Smooth muscle cell (in vitro differentiated cells): ENCODE measurements at regions not wholly inside any gene's neighbourhood (a gene's known extent, or its start where the extent isn't known, plus 50 kb on each side); places are given as distances from the start of the nearest gene placed in this dataset.

Source experiments
- DNase-seq: peaks from one replicate; lab custom pipeline; 2025; ENCODE audit not compliant: unreplicated experiment; lab: John Stamatoyannopoulos, UW
- H2AFZ ChIP-seq: fragments of 200-600 bp; sonication (generic); 2 replicates; pipeline ENCODE4 v1.6.0; 2016; ENCODE audit warnings: antibody characterized with exemption, low read depth, mild to moderate bottlenecking
- H3F3A ChIP-seq: fragments of 200-600 bp; sonication (generic); 2 replicates; pipeline ENCODE4 v1.6.0; 2017; ENCODE audit warnings: antibody characterized with exemption, low read depth
- H3K27ac ChIP-seq: fragments of 200-600 bp; sonication (generic); 2 replicates; pipeline ENCODE4 v1.5.1; 2016; ENCODE audit warnings: low read depth, mild to moderate bottlenecking
- H3K27me3 ChIP-seq: fragments of 200-600 bp; sonication (generic); 2 replicates; pipeline ENCODE4 v1.6.1; 2016; ENCODE audit warnings: low read depth, mild to moderate bottlenecking
- H3K36me3 ChIP-seq: fragments of 200-600 bp; sonication (generic); 2 replicates; pipeline ENCODE4 v1.5.1; 2016; ENCODE audit warnings: low read depth
- H3K4me1 ChIP-seq: fragments of 200-600 bp; sonication (generic); 2 replicates; pipeline ENCODE4 v1.5.1; 2016; ENCODE audit warnings: low read depth
- H3K4me2 ChIP-seq: fragments of 200-600 bp; sonication (generic); 2 replicates; pipeline ENCODE4 v1.6.0; 2016; ENCODE audit warnings: mild to moderate bottlenecking
- H3K4me3 ChIP-seq: fragments of 200-600 bp; sonication (generic); 2 replicates; pipeline ENCODE4 v1.5.1; 2016; ENCODE audit warnings: mild to moderate bottlenecking
- H3K79me2 ChIP-seq: fragments of 200-600 bp; sonication (generic); 2 replicates; pipeline ENCODE4 v1.6.0; 2016; ENCODE audit warnings: low read depth, mild to moderate bottlenecking
- H3K9ac ChIP-seq: fragments of 200-600 bp; sonication (generic); 2 replicates; pipeline ENCODE4 v1.6.0; 2016; ENCODE audit warnings: low read depth
- H3K9me3 ChIP-seq: fragments of 200-600 bp; sonication (generic); replicated peaks from 2 replicates; pipeline ENCODE4 v1.5.1; 2016; ENCODE audit warnings: low read depth
- H4K20me1 ChIP-seq: fragments of 200-600 bp; sonication (generic); 2 replicates; pipeline ENCODE4 v1.6.0; 2016; ENCODE audit warnings: low read depth
- WGBS: methylation state at CpG from one replicate; pipeline ENCODE4 v1.1.7; 2016; ENCODE audit warnings: low lambda C conversion rate; 5-methylcytosine and 5-hydroxymethylcytosine counted together
- TF ChIP-seq, protein P1 (sequence below): fragments of 200-600 bp; sonication (generic); IDR thresholded peaks from 2 replicates; pipeline ENCODE4 v1.5.1; 2017; ENCODE audit warnings: borderline replicate concordance, mild to moderate bottlenecking, antibody characterized with exemption; ENCODE audit not compliant: insufficient read depth, poor library complexity, severe bottlenecking

DNA sequence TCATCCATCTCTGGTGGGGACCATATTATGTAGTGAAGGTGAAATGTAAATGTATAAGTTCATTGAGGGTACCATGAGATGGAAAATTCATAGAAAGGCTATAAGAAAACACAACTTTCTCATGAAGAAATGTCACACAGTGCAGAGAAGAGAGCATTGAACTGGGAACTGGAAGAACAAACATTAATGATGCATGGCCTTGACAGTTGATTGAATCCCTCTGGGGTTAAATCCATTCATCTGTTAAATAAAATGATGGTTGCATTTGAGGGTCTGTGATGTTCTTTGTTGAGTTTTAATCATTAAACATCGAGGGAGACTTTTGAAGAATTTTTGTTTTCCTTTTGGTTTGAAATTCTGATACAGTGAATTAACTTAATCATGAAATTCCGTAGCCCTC is 1401.4 kb downstream of the FAM181B start:
- DNase-seq = no peak
- no peaks in the 10 kb centered on the region for H3K4me1 ChIP-seq
- no peaks in the 10 kb centered on the region for H3K9me3 ChIP-seq
- H3K36me3 ChIP-seq = no peaks in the 10 kb centered on the region
- H3K27me3 ChIP-seq = peaks cover 4% of the 10 kb centered on the region
- no peaks in the 10 kb centered on the region for H4K20me1 ChIP-seq
- 93% methylated on average over 2 of the region's 2 CpGs for WGBS
- no peaks in the 10 kb centered on the region for H3F3A ChIP-seq
- no peaks in the 10 kb centered on the region for H3K79me2 ChIP-seq
- TF ChIP-seq, protein P1, sequence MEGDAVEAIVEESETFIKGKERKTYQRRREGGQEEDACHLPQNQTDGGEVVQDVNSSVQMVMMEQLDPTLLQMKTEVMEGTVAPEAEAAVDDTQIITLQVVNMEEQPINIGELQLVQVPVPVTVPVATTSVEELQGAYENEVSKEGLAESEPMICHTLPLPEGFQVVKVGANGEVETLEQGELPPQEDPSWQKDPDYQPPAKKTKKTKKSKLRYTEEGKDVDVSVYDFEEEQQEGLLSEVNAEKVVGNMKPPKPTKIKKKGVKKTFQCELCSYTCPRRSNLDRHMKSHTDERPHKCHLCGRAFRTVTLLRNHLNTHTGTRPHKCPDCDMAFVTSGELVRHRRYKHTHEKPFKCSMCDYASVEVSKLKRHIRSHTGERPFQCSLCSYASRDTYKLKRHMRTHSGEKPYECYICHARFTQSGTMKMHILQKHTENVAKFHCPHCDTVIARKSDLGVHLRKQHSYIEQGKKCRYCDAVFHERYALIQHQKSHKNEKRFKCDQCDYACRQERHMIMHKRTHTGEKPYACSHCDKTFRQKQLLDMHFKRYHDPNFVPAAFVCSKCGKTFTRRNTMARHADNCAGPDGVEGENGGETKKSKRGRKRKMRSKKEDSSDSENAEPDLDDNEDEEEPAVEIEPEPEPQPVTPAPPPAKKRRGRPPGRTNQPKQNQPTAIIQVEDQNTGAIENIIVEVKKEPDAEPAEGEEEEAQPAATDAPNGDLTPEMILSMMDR = no peak
- H3K4me3 ChIP-seq = no peak overlapping the region
- no peak overlapping the region for H3K27ac ChIP-seq
- no peak overlapping the region for H3K9ac ChIP-seq
- H3K4me2 ChIP-seq = no peak overlapping the region
- no peak overlapping the region for H2AFZ ChIP-seq

DNA sequence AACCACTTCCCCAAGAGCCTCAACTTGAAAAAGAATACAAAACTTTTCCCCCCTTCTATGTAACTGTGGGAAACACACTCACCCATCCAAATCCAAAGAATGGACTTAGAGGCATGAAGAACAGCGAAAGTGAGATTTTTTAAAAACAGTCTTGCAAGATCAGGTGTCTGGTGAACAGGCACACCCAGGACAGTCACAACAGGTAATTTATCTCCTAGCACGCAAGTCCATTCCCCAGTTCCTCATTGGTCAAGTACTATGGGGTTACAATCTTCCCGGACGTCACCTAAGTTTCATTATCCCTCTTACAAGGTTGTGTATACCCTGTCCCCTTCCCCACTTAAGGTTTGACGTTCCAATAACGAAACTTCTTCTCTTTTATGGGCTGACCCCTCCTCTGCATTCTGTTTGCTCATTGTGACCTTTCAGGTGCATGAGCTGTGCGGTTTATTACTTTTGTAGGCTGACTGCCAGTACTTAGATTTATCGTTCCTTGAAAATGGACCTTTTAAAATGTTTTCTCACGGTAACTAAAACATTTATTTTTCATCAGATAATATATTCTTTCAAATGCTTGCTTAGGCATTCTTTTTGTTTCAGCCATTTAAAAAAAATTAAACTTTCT is 1401.9 kb downstream of the FAM181B start:
- Histone ChIP-seq H3K27me3 (peaks cover 4% of the 10 kb centered on the region), H2AFZ (no peak overlapping the region), H3K4me2 (no peak overlapping the region), H3K9ac (no peak overlapping the region), H3K4me3 (no peak overlapping the region), H3K9me3 (no peaks in the 10 kb centered on the region), H3K36me3 (no peaks in the 10 kb centered on the region), H4K20me1 (no peaks in the 10 kb centered on the region), H3F3A (no peaks in the 10 kb centered on the region), H3K27ac (no peak overlapping the region), H3K79me2 (no peaks in the 10 kb centered on the region), H3K4me1 (no peaks in the 10 kb centered on the region)
- WGBS = 90% methylated on average over 9 of the region's 9 CpGs
- TF ChIP-seq, protein P1 = no peak
- no peak for DNase-seq

- H3K9ac ChIP-seq = no peak overlapping the region
- H3K27me3 ChIP-seq = peaks cover 4% of the 10 kb centered on the region
- TF ChIP-seq, protein P1 = no peak
- H2AFZ ChIP-seq = no peak overlapping the region
- no peak overlapping the region for H3K27ac ChIP-seq
- DNase-seq = no peak
- H3F3A ChIP-seq = no peaks in the 10 kb centered on the region
- no peaks in the 10 kb centered on the region for H3K79me2 ChIP-seq
- no peak overlapping the region for H3K4me2 ChIP-seq
- H3K4me3 ChIP-seq = no peak overlapping the region
- no peaks in the 10 kb centered on the region for H3K9me3 ChIP-seq
- no peaks in the 10 kb centered on the region for H4K20me1 ChIP-seq
- H3K4me1 ChIP-seq = no peaks in the 10 kb centered on the region
- no peaks in the 10 kb centered on the region for H3K36me3 ChIP-seq
- WGBS = 81% methylated on average over 4 of the region's 4 CpGs
Observed at GRCh38 chr11:81331088-81331487, 1402.6 kb downstream of the FAM181B start.

DNA sequence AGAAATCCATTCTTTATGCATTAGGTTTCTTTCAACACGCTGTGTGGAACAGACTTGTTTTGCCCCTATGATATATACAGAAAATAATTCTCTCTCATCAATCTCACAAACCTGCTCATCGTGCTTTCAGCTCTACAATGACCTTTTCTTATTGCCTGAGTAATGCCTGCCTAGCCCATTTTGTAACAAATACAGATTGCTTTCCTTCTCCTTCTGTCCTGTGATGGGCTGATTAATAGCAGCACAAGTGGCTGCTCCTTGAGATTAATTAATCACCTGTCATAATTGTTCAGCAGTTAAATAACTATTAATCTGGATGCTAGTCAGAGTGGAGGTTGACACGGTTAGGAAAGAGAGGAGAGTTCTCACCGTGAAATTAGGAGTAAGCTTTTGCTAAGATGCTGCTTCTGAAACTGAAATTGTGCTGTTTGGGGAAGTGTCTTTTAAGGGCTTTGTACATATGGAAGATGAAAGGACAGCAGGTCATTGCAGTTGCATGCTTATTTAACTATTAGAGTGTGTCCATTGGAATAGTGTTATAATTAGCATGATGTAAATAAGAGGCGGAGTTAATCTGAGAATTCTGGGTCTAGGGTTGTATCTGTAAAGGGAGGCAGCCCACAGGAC is 1430.5 kb downstream of the FAM181B start:
- no peaks in the 10 kb centered on the region for H3K36me3 ChIP-seq
- H3K4me3 ChIP-seq = no peak overlapping the region
- no peaks in the 10 kb centered on the region for H3K4me1 ChIP-seq
- no peak overlapping the region for H2AFZ ChIP-seq
- H3K4me2 ChIP-seq = no peak overlapping the region
- DNase-seq = no peak
- no peaks in the 10 kb centered on the region for H4K20me1 ChIP-seq
- H3K27me3 ChIP-seq = no peaks in the 10 kb centered on the region
- 81% methylated on average over 5 of the region's 5 CpGs for WGBS
- H3K27ac ChIP-seq = no peak overlapping the region
- H3K79me2 ChIP-seq = no peaks in the 10 kb centered on the region
- no peaks in the 10 kb centered on the region for H3F3A ChIP-seq
- TF ChIP-seq, protein P1 = no peak
- H3K9ac ChIP-seq = no peak overlapping the region
- H3K9me3 ChIP-seq = no peaks in the 10 kb centered on the region
